K562 (cell line): ENCODE measurements at regions not wholly inside any gene's neighbourhood (a gene's known extent, or its start where the extent isn't known, plus 50 kb on each side); places are given as distances from the start of the nearest gene placed in this dataset.

Source experiments
- ATAC-seq: fragments of 200-7000 bp; cut with Tn5 transposase; 3 replicates; pipeline ENCODE4 v1.9.1; 2020; ENCODE audit warnings: moderate library complexity
- BruUV-seq: library from RNA; stranded (reverse); fragments of 400-500 nt; replicated peaks from 2 replicates; lab custom pipeline; 2021; lab: Mats Ljungman, UMichigan
- CTCF ChIA-PET: fragments of 300-600 bp; formaldehyde crosslinking; extraction: SDS; loops from one replicate; lab custom pipeline; 2021; ENCODE audit warnings: low intra/inter-chr PET ratio; lab: Yijun Ruan, JAX
- POLR2A ChIA-PET: fragments of 300-600, 350-650 bp; sonication (Branson Sonifier 250); formaldehyde crosslinking; extraction: SDS; loops from one replicate; lab custom pipeline; 2021; ENCODE audit warnings: antibody characterized with exemption, inconsistent platforms; lab: Yijun Ruan, JAX
- DNase-seq, 4 experiments: peaks; one replicate each; pipeline versions ENCODE4 v3.0.0 to v3.0.0-alpha.2; 2011 to 2018; ENCODE audit warnings: low spot score in 3 of 4, mixed read lengths in 3 of 4; ENCODE audit errors: extremely low read depth in 1 of 4
- FAIRE-seq: peaks from 2 replicates; lab custom pipeline; 2011; peaks lifted over from hg19 to GRCh38; lab: Jason Lieb, UNC
- H2AFZ ChIP-seq: 2 replicates; pipeline ENCODE4 v1.6.0; 2011; ENCODE audit warnings: low read depth, low read length, control low read depth, inconsistent platforms
- H3K27ac ChIP-seq: fragments of 200-600 bp; 3 replicates; pipeline ENCODE4 v1.8.0; 2011; ENCODE audit warnings: low read depth, mild to moderate bottlenecking, control low read depth, inconsistent platforms, low read length, moderate library complexity, mixed read lengths; ENCODE audit errors: extremely low read depth
- H3K27me3 ChIP-seq, 2 experiments: fragments of 300-600 bp in 1 of 2; 2 replicates in 1 of 2; 3 replicates in 1 of 2; pipeline versions ENCODE4 v1.6.0 to v1.8.0; 2011; ENCODE audit warnings: inconsistent platforms in 2 of 2, low read length in 2 of 2, mild to moderate bottlenecking in 1 of 2, mixed read lengths in 1 of 2, moderate library complexity in 1 of 2; ENCODE audit not compliant: control insufficient read depth in 2 of 2, insufficient read depth in 2 of 2
- H3K36me3 ChIP-seq: fragments of 300-600 bp; 3 replicates; pipeline ENCODE4 v1.8.0; 2011; ENCODE audit warnings: mild to moderate bottlenecking, low read length, inconsistent platforms; ENCODE audit not compliant: control insufficient read depth, insufficient read depth
- H3K4me1 ChIP-seq, 2 experiments: fragments of 200-600 bp in 1 of 2; replicated peaks in 1 of 2; 2 replicates in 1 of 2; 3 replicates in 1 of 2; pipeline versions ENCODE4 v1.5.1 to v1.8.0; 2011; ENCODE audit warnings: inconsistent platforms in 2 of 2, low read length in 2 of 2, mild to moderate bottlenecking in 1 of 2, mixed read lengths in 1 of 2, moderate library complexity in 1 of 2; ENCODE audit not compliant: control insufficient read depth in 2 of 2, insufficient read depth in 2 of 2
- H3K4me2 ChIP-seq: 2 replicates; pipeline ENCODE4 v1.6.1; 2011; ENCODE audit warnings: low read length, control low read depth, inconsistent platforms, mixed read lengths; ENCODE audit not compliant: insufficient read depth
- H3K4me3 ChIP-seq: fragments of 200-600 bp; sonication (generic), shearing (Covaris generic); 2 replicates; pipeline ENCODE4 v1.5.1; 2016; ENCODE audit warnings: control low read depth, inconsistent platforms
- H3K79me2 ChIP-seq: fragments of 200-600 bp; 3 replicates; pipeline ENCODE4 v1.8.0; 2011; ENCODE audit warnings: low read length, inconsistent platforms; ENCODE audit not compliant: control insufficient read depth, insufficient read depth
- H3K9ac ChIP-seq, 2 experiments: 2 replicates each; pipeline versions ENCODE4 v1.6.0 to v1.6.1; 2011; ENCODE audit warnings: low read depth in 2 of 2, low read length in 2 of 2, control low read depth in 1 of 2, inconsistent platforms in 1 of 2, mild to moderate bottlenecking in 1 of 2, mixed read lengths in 1 of 2; ENCODE audit not compliant: insufficient read depth in 1 of 2
- H3K9me1 ChIP-seq: one replicate; pipeline ENCODE4 v1.6.0; 2011; ENCODE audit warnings: inconsistent platforms, mild to moderate bottlenecking, low read length, moderate library complexity; ENCODE audit not compliant: control insufficient read depth, insufficient read depth
- H3K9me3 ChIP-seq: replicated peaks from 2 replicates; pipeline ENCODE4 v1.5.1; 2011; ENCODE audit warnings: low read depth, low read length, inconsistent platforms; ENCODE audit not compliant: control insufficient read depth, insufficient read depth
- H4K20me1 ChIP-seq: replicated peaks from 2 replicates; pipeline ENCODE4 v1.6.1; 2011; ENCODE audit warnings: low read length, inconsistent platforms, mixed read lengths; ENCODE audit not compliant: control insufficient read depth, insufficient read depth
- E2F3 ChIP-seq: fragments of 250-450 bp; sonication (Bioruptor Pico); IDR thresholded peaks from 2 replicates; pipeline ENCODE4 v1.4.0; 2020; ENCODE audit warnings: mild to moderate bottlenecking
- GTF2F1 ChIP-seq: IDR thresholded peaks from 2 replicates; pipeline ENCODE4 v1.6.1; 2011; ENCODE audit warnings: low read depth, low read length, improper control_type of control experiment
- HDAC6 ChIP-seq: IDR thresholded peaks from 2 replicates; pipeline ENCODE4 v1.6.1; 2012; ENCODE audit warnings: low read depth, mild to moderate bottlenecking, control low read depth, inconsistent platforms, low read length, moderate library complexity
- POLR2AphosphoS2 ChIP-seq: IDR thresholded peaks from 2 replicates; pipeline ENCODE4 v1.6.1; 2012; ENCODE audit warnings: low read length, improper control_type of control experiment
- SIX5 ChIP-seq, 2 experiments: IDR thresholded peaks; 2 replicates each; pipeline ENCODE4 v1.6.1; 2011; ENCODE audit warnings: low read length in 2 of 2, borderline replicate concordance in 1 of 2, low read depth in 1 of 2, mild to moderate bottlenecking in 1 of 2, moderate library complexity in 1 of 2; ENCODE audit not compliant: insufficient read depth in 1 of 2
- SNIP1 ChIP-seq: fragments of 450-650 bp; IDR thresholded peaks from 2 replicates; pipeline ENCODE4 v1.7.1; 2017; ENCODE audit warnings: low read depth, mild to moderate bottlenecking
- ZNF165 ChIP-seq: fragments of 250-450 bp; sonication (Bioruptor Pico); IDR thresholded peaks from 2 replicates; pipeline ENCODE4 v1.4.0; 2020; ENCODE audit warnings: borderline replicate concordance
- ZNF77 ChIP-seq: fragments of 250-450 bp; sonication (Bioruptor Pico); IDR thresholded peaks from 2 replicates; pipeline ENCODE4 v1.5.0; 2020
- in situ Hi-C: fragments of 300-500 bp; cut with MboI; formaldehyde crosslinking; loops from 4 replicates; pipeline ENCODE4 v1.15.0; 2018; ENCODE audit warnings: inconsistent platforms, mixed read lengths
- intact Hi-C: fragments of 100-400 bp; cut with micrococcal nuclease; formaldehyde crosslinking; loops from 2 replicates; pipeline ENCODE4 v1.14.2; 2022
- TF ChIP-seq, protein P1 (sequence below), 2 experiments: IDR thresholded peaks; 2 replicates each; pipeline ENCODE4 v1.6.1; 2012; ENCODE audit warnings: improper control_type of control experiment in 2 of 2, low read depth in 2 of 2, low read length in 2 of 2, borderline replicate concordance in 1 of 2
- TF ChIP-seq, protein P2 (sequence below), 3 experiments: fragments of 200-800 bp in 1 of 3; fragments of 250-450 bp in 1 of 3; fragments of 450-650 bp in 1 of 3; sonication (Bioruptor Pico) in 1 of 3; sonication (Bioruptor generic) in 1 of 3; formaldehyde crosslinking in 1 of 3; IDR thresholded peaks; 2 replicates each; pipeline versions ENCODE4 v1.6.1 to v1.8.0; 2016 to 2022; ENCODE audit warnings: mild to moderate bottlenecking in 2 of 3, missing genetic modification characterization in 2 of 3, missing compliant biosample characterization in 1 of 3, moderate library complexity in 1 of 3

DNA sequence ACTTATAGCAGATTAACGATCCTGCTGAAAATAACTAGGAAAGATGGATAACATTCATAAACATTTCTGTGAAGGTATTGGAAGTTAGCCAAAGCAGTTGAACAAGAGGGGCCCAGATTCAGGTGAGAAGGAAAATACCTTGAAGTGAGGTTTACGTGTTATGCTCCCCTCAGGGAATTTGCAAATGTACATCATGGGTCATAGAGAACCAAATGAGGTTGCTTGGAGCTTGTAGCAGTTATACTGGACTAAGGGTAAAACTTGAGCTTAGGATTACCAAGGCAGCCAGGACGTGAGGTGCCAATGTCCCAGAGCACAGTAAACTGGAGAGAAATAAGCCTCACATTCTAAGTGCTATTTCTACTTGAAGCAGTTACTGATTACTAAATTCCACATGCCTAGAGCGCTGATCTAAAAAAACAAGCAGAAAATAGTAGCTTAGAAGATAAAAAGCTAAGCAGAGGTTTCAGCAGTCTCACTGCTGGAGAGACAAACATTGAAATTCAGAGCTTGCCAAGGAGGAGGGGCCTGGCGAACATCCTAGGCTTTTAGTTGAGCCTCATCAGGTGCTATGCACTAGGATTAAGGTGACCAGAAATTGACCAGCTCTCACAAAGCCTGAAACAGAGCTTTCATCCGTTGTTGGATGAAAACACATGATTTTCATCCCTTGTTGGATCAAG, 136.7 kb upstream of the FAM20A start (continued):
- TF ChIP-seq ZNF165 (no peak), GTF2F1 (no peak), SNIP1 (no peak), SIX5 (IDR thresholded peaks at IDR 0.05; ENCODE audit: borderline replicate concordance in 1 of 2, insufficient read depth in 1 of 2, low read depth in 1 of 2, low read length in 2 of 2) (no peak), ZNF77 (CRISPR knock-in tag) (no peak), HDAC6 (no peak), E2F3 (CRISPR knock-in tag) (no peak)
- TF ChIP-seq, protein P1, sequence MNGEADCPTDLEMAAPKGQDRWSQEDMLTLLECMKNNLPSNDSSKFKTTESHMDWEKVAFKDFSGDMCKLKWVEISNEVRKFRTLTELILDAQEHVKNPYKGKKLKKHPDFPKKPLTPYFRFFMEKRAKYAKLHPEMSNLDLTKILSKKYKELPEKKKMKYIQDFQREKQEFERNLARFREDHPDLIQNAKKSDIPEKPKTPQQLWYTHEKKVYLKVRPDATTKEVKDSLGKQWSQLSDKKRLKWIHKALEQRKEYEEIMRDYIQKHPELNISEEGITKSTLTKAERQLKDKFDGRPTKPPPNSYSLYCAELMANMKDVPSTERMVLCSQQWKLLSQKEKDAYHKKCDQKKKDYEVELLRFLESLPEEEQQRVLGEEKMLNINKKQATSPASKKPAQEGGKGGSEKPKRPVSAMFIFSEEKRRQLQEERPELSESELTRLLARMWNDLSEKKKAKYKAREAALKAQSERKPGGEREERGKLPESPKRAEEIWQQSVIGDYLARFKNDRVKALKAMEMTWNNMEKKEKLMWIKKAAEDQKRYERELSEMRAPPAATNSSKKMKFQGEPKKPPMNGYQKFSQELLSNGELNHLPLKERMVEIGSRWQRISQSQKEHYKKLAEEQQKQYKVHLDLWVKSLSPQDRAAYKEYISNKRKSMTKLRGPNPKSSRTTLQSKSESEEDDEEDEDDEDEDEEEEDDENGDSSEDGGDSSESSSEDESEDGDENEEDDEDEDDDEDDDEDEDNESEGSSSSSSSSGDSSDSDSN (IDR thresholded peaks at IDR 0.05; ENCODE audit: borderline replicate concordance in 1 of 2, low read depth in 2 of 2, low read length in 2 of 2), result no peak

DNA sequence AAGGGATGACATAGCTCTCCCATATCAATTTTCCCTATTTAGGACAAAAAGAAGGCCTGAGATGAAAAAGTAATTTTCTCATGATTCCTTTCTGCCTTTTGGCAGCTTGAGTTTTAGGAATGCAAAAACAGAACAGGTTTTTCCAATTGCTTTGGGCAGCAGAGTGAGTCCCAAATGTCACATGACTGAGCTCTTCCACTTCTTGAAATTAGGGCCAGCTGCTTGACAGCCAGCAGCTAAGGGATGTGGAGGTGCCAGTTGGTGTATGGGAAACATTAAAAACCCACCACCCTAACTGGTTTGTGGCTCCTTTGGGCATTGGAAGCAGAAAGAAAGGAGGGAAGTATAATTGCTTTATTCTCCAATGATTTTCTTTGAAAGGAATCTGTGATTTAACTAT, 133.8 kb upstream of the FAM20A start:
- no peak overlapping the region for H2AFZ ChIP-seq
- in situ Hi-C loops (no loop called here), intact Hi-C loops (no loop called here)
- no peak overlapping the region for H3K27ac ChIP-seq
- no peak for ATAC-seq
- no peak overlapping the region for H3K4me2 ChIP-seq
- H3K9ac ChIP-seq, result no peak overlapping the region
- no peak for TF ChIP-seq POLR2AphosphoS2
- TF ChIP-seq, protein P2, sequence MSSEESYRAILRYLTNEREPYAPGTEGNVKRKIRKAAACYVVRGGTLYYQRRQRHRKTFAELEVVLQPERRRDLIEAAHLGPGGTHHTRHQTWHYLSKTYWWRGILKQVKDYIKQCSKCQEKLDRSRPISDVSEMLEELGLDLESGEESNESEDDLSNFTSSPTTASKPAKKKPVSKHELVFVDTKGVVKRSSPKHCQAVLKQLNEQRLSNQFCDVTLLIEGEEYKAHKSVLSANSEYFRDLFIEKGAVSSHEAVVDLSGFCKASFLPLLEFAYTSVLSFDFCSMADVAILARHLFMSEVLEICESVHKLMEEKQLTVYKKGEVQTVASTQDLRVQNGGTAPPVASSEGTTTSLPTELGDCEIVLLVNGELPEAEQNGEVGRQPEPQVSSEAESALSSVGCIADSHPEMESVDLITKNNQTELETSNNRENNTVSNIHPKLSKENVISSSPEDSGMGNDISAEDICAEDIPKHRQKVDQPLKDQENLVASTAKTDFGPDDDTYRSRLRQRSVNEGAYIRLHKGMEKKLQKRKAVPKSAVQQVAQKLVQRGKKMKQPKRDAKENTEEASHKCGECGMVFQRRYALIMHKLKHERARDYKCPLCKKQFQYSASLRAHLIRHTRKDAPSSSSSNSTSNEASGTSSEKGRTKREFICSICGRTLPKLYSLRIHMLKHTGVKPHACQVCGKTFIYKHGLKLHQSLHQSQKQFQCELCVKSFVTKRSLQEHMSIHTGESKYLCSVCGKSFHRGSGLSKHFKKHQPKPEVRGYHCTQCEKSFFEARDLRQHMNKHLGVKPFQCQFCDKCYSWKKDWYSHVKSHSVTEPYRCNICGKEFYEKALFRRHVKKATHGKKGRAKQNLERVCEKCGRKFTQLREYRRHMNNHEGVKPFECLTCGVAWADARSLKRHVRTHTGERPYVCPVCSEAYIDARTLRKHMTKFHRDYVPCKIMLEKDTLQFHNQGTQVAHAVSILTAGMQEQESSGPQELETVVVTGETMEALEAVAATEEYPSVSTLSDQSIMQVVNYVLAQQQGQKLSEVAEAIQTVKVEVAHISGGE (CRISPR knock-in tag; IDR thresholded peaks at IDR 0.05), result peak in 1 of 3 experiments; percentile 23; a peak in 1 of 6 replicates
- TF ChIP-seq, all 486 proteins: peak for 1
- ChIA-PET POLR2A (no interaction called here), CTCF (no interaction called here)
- no TSS peak for BruUV-seq
- Histone ChIP-seq H3K9me1 (no peaks in the 10 kb centered on the region), H3K4me3 (no peak overlapping the region), H4K20me1 (no peaks in the 10 kb centered on the region), H3K27me3 (no peaks in the 10 kb centered on the region; a peak in 1 of 5 replicates), H3K9me3 (no peaks in the 10 kb centered on the region; the same call in 1 of the 2 replicates), H3K4me1 (no peaks in the 10 kb centered on the region), H3K36me3 (no peaks in the 10 kb centered on the region), H3K79me2 (no peaks in the 10 kb centered on the region)
- no peak for FAIRE-seq
- DNase-seq, result no peak
